Natural killer cell (primary cell): ENCODE measurements at regions not wholly inside any gene's neighbourhood (a gene's known extent, or its start where the extent isn't known, plus 50 kb on each side); places are given as distances from the start of the nearest gene placed in this dataset.
"Not testable (repeated sequence)": the region's sequence is repeated elsewhere in the genome, so short reads cannot be mapped to it uniquely, and the experiment has no call there.

Experiments used
- ATAC-seq, 3 donors: fragments of 150-1000 bp in 2 of 3; fragments of 200-7000 bp in 1 of 3; cut with Tn5 transposase; 1 replicate in 1 of 3; 2 replicates in 2 of 3; pipeline ENCODE4 v1.10.0; 2021; ENCODE audit warnings: mild to moderate bottlenecking in 2 of 3, moderate library complexity in 2 of 3
- DNase-seq, 2 donors: peaks; one replicate each; pipeline versions ENCODE4 v3.0.0 to v3.0.0-alpha.2; 2013 to 2021; ENCODE audit warnings: mixed read lengths in 1 of 2
- H3K27ac ChIP-seq: one replicate; pipeline ENCODE4 v1.5.1; 2013; ENCODE audit warnings: mild to moderate bottlenecking, low read length
- H3K27me3 ChIP-seq: one replicate; pipeline ENCODE4 v1.6.1; 2013; ENCODE audit warnings: low read length; ENCODE audit not compliant: control insufficient read depth, insufficient read depth
- H3K36me3 ChIP-seq: one replicate; pipeline ENCODE4 v1.6.1; 2013; ENCODE audit warnings: low read length; ENCODE audit not compliant: control insufficient read depth, insufficient read depth
- H3K4me1 ChIP-seq: one replicate; pipeline ENCODE4 v1.6.1; 2013; ENCODE audit warnings: low read length; ENCODE audit not compliant: control insufficient read depth, insufficient read depth
- H3K4me3 ChIP-seq: one replicate; pipeline ENCODE4 v1.5.1; 2013; ENCODE audit warnings: low read length
- H3K9me3 ChIP-seq: one replicate; pipeline ENCODE4 v1.6.1; 2013; ENCODE audit warnings: low read length; ENCODE audit not compliant: control insufficient read depth, insufficient read depth
- H3K27ac Mint-ChIP-seq, 2 donors: one replicate each; pipeline ENCODE4 v1.8.0; 2022; ENCODE audit warnings: mild to moderate bottlenecking in 2 of 2, mixed read lengths in 2 of 2, moderate library complexity in 1 of 2
- H3K27me3 Mint-ChIP-seq, 2 donors: one replicate each; pipeline ENCODE4 v1.8.0; 2022; ENCODE audit warnings: low read depth in 2 of 2, mixed read lengths in 2 of 2
- H3K36me3 Mint-ChIP-seq: one replicate; pipeline ENCODE4 v1.8.0; 2022; ENCODE audit warnings: mixed read lengths
- H3K4me1 Mint-ChIP-seq, 2 donors: one replicate each; pipeline ENCODE4 v1.8.0; 2022; ENCODE audit warnings: mixed read lengths in 2 of 2
- H3K4me3 Mint-ChIP-seq: one replicate; pipeline ENCODE4 v1.8.0; 2022; ENCODE audit warnings: mild to moderate bottlenecking, moderate library complexity, mixed read lengths
- H3K9me3 Mint-ChIP-seq, 2 donors: one replicate each; pipeline ENCODE4 v1.8.0; 2022; ENCODE audit warnings: mixed read lengths in 2 of 2
- CTCF ChIP-seq: fragments of 200-600 bp; IDR thresholded peaks from one replicate; pipeline ENCODE4 v1.8.0; 2022; ENCODE audit warnings: antibody characterized with exemption
- WGBS: methylation state at CpG from one replicate; pipeline ENCODE4 v1.1.7; 2013; ENCODE audit warnings: missing lambda C conversion rate; ENCODE audit not compliant: insufficient coverage; 5-methylcytosine and 5-hydroxymethylcytosine counted together
- intact Hi-C: fragments of 100-400 bp; cut with micrococcal nuclease; formaldehyde crosslinking; loops from one replicate; pipeline ENCODE4 v1.14.2; 2022

- H3K4me1 Mint-ChIP-seq: peaks cover 10 to 22% of the 10 kb centered on the region in 2 donors
- WGBS: 89% methylated on average over 8 of the region's 8 CpGs
- Histone ChIP-seq H3K9me3 (no peaks in the 10 kb centered on the region), H3K27me3 (no peaks in the 10 kb centered on the region), H3K36me3 (no peaks in the 10 kb centered on the region), H3K4me1 (peaks cover 15% of the 10 kb centered on the region), H3K27ac (no peak overlapping the region), H3K4me3 (no peak overlapping the region)
- DNase-seq (no peak), ATAC-seq (no peak)
- no peaks in the 10 kb centered on the region for H3K36me3 Mint-ChIP-seq
- no peaks in the 10 kb centered on the region for H3K9me3 Mint-ChIP-seq
- intact Hi-C loops: no loop called here
- no peak overlapping the region for H3K4me3 Mint-ChIP-seq
- no peaks in the 10 kb centered on the region for H3K27me3 Mint-ChIP-seq
- no peak overlapping the region for H3K27ac Mint-ChIP-seq
- TF ChIP-seq CTCF: no peak
Observed at GRCh38 chr14:89697281-89698060, 257.1 kb downstream of the EFCAB11 start.

DNA sequence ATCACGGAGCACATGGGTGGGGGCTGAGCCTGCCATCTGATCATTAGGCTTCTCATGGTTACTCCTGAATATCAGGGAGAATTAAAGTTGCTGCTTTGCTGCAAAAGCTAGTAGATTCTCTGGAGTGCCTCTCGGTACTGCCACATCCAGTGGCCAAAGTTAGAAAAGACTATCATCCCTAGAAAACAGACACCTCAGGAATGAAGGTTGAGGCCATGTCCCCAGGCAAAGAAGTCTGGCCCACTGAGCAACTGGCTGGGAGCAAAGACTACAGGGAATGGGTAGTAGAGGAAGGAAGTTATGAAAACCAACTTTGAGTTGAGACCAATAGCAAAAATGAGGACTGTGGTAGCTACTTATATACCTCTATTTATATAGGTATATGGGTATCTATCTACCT is 258.7 kb downstream of the EFCAB11 start:
- Histone ChIP-seq H3K27ac (no peak overlapping the region), H3K4me1 (peaks cover 2% of the 10 kb centered on the region), H3K4me3 (no peak overlapping the region), H3K27me3 (no peaks in the 10 kb centered on the region), H3K9me3 (no peaks in the 10 kb centered on the region), H3K36me3 (no peaks in the 10 kb centered on the region)
- no peak for ATAC-seq
- DNase-seq: no peak
- intact Hi-C loops: no loop called here
- H3K4me3 Mint-ChIP-seq: no peak overlapping the region
- no peaks in the 10 kb centered on the region for H3K36me3 Mint-ChIP-seq
- H3K4me1 Mint-ChIP-seq: peaks cover 4 to 12% of the 10 kb centered on the region in 2 donors
- no peak for TF ChIP-seq CTCF
- WGBS: 91% methylated on average over 2 of the region's 2 CpGs
- no peak overlapping the region for H3K27ac Mint-ChIP-seq
- no peaks in the 10 kb centered on the region for H3K9me3 Mint-ChIP-seq
- no peaks in the 10 kb centered on the region for H3K27me3 Mint-ChIP-seq

GRCh38 chr14:89690139-89690538 is 264.4 kb downstream of the EFCAB11 start:
- TF ChIP-seq CTCF: no peak
- H3K27me3 ChIP-seq: no peaks in the 10 kb centered on the region
- no peak overlapping the region for H3K4me3 Mint-ChIP-seq
- ATAC-seq: no peak
- DNase-seq: no peak
- intact Hi-C loops: no loop called here
- no peaks in the 10 kb centered on the region for H3K36me3 Mint-ChIP-seq
- H3K4me3 ChIP-seq: no peak overlapping the region
- H3K4me1 ChIP-seq: no peaks in the 10 kb centered on the region
- H3K27me3 Mint-ChIP-seq: peaks cover 0 to 2% of the 10 kb centered on the region in 2 donors
- no peak overlapping the region for H3K27ac Mint-ChIP-seq
- no peak overlapping the region for H3K27ac ChIP-seq
- H3K9me3 ChIP-seq: no peaks in the 10 kb centered on the region
- H3K36me3 ChIP-seq: no peaks in the 10 kb centered on the region
- peaks cover 0 to 7% of the 10 kb centered on the region in 2 donors for H3K4me1 Mint-ChIP-seq
- WGBS: 85% methylated on average over 7 of the region's 7 CpGs
- no peaks in the 10 kb centered on the region for H3K9me3 Mint-ChIP-seq

GRCh38 chr14:89689711-89690110 is 264.8 kb downstream of the EFCAB11 start:
- whole genome bisulfite sequencing: 92% methylated on average over 6 of the region's 7 CpGs
- H3K36me3 ChIP-seq, H3K27ac ChIP-seq, H3K4me3 ChIP-seq, H3K27me3 ChIP-seq, H3K27ac Mint-ChIP-seq, H3K9me3 ChIP-seq, DNase-seq, H3K4me1 Mint-ChIP-seq, H3K36me3 Mint-ChIP-seq, intact Hi-C loops, H3K9me3 Mint-ChIP-seq, ATAC-seq, H3K4me3 Mint-ChIP-seq, H3K4me1 ChIP-seq, H3K27me3 Mint-ChIP-seq: not testable (repeated sequence)
